ENCODE measurements at regions not wholly inside any gene's neighbourhood (a gene's known extent, or its start where the extent isn't known, plus 50 kb on each side); places are given as distances from the start of the nearest gene placed in this dataset.

DNA sequence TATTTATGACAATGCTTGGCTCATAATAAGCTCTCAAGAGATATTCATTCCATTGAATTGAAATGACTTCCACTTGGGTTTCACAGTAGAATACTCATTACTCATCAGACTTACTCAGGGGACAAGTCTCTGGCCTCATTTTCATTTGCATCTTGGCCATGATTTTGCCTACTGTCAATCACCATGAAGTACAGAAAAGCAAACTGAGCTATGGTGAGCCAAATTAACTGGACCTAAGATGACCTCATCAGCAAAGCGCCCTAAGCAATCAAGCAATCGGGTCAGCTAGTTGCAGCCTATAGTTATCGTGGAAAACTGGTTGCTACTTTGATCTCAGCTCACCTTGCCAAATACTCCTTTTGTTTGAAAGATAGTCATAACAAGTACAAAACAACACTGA, 494.7 kb upstream of the SLC35B3 start:
- TF ChIP-seq EP300 (IDR thresholded peaks at IDR 0.05; ENCODE audit: borderline replicate concordance): no peak
- no peak for TF ChIP-seq YY1 (IDR thresholded peaks at IDR 0.05; ENCODE audit: low read depth)
- TF ChIP-seq, protein P1, sequence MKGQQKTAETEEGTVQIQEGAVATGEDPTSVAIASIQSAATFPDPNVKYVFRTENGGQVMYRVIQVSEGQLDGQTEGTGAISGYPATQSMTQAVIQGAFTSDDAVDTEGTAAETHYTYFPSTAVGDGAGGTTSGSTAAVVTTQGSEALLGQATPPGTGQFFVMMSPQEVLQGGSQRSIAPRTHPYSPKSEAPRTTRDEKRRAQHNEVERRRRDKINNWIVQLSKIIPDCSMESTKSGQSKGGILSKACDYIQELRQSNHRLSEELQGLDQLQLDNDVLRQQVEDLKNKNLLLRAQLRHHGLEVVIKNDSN (IDR thresholded peaks at IDR 0.05): no peak
- TF ChIP-seq, protein P2, sequence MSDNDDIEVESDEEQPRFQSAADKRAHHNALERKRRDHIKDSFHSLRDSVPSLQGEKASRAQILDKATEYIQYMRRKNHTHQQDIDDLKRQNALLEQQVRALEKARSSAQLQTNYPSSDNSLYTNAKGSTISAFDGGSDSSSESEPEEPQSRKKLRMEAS (IDR thresholded peaks at IDR 0.05): no peak
- TF ChIP-seq, protein P3, sequence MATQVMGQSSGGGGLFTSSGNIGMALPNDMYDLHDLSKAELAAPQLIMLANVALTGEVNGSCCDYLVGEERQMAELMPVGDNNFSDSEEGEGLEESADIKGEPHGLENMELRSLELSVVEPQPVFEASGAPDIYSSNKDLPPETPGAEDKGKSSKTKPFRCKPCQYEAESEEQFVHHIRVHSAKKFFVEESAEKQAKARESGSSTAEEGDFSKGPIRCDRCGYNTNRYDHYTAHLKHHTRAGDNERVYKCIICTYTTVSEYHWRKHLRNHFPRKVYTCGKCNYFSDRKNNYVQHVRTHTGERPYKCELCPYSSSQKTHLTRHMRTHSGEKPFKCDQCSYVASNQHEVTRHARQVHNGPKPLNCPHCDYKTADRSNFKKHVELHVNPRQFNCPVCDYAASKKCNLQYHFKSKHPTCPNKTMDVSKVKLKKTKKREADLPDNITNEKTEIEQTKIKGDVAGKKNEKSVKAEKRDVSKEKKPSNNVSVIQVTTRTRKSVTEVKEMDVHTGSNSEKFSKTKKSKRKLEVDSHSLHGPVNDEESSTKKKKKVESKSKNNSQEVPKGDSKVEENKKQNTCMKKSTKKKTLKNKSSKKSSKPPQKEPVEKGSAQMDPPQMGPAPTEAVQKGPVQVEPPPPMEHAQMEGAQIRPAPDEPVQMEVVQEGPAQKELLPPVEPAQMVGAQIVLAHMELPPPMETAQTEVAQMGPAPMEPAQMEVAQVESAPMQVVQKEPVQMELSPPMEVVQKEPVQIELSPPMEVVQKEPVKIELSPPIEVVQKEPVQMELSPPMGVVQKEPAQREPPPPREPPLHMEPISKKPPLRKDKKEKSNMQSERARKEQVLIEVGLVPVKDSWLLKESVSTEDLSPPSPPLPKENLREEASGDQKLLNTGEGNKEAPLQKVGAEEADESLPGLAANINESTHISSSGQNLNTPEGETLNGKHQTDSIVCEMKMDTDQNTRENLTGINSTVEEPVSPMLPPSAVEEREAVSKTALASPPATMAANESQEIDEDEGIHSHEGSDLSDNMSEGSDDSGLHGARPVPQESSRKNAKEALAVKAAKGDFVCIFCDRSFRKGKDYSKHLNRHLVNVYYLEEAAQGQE (IDR thresholded peaks at IDR 0.05; ENCODE audit: low read depth): no peak
- no peak for TF ChIP-seq RAD21 (IDR thresholded peaks at IDR 0.05; ENCODE audit: low read depth)

Data from Ishikawa (cell line).